Testis (tissue), 2 donors: ENCODE measurements at regions not wholly inside any gene's neighbourhood (a gene's known extent, or its start where the extent isn't known, plus 50 kb on each side); places are given as distances from the start of the nearest gene placed in this dataset.

ENCODE experiments used
- CTCF ChIP-seq, 3 experiments: fragments of 450-650 bp in 2 of 3; fragments of 200-600 bp in 1 of 3; sonication (generic) in 1 of 3; IDR thresholded peaks; one replicate each; pipeline ENCODE4 v1.5.1; 2016 to 2019; ENCODE audit warnings: antibody characterized with exemption in 3 of 3, mild to moderate bottlenecking in 2 of 3, moderate library complexity in 1 of 3
- POLR2A ChIP-seq: fragments of 450-650 bp; IDR thresholded peaks from one replicate; pipeline ENCODE4 v1.6.1; 2017; ENCODE audit warnings: antibody characterized with exemption, mild to moderate bottlenecking, moderate library complexity

- TF ChIP-seq CTCF (IDR thresholded peaks at IDR 0.05) = no peak
- no peak for TF ChIP-seq POLR2A
Measured at GRCh38 chr22:26923531-26923930, 266.1 kb downstream of the MIAT start.
